NCI-H69 (cell line): ENCODE measurements at regions not wholly inside any gene's neighbourhood (a gene's known extent, or its start where the extent isn't known, plus 50 kb on each side); places are given as distances from the start of the nearest gene placed in this dataset.
A peak's percentile ranks its signal among the peaks of the same experiment; 100 is the strongest.

ENCODE experiments used
- DNase-seq: peaks from one replicate; lab custom pipeline; 2025; lab: John Stamatoyannopoulos, UW

GRCh38 chr10:78828647-78829539 lies 239.9 kb upstream of the ZMIZ1 start:
- DNase-seq = no peak

GRCh38 chr10:78829565-78829964 lies 239.2 kb upstream of the ZMIZ1 start:
- no peak for DNase-seq

GRCh38 chr10:78830062-78830975 lies 238.4 kb upstream of the ZMIZ1 start:
- DNase-seq = no peak

- DNase-seq = no peak
Observed at GRCh38 chr10:78830976-78831375, 237.8 kb upstream of the ZMIZ1 start.

- no peak for DNase-seq
Observed at GRCh38 chr10:78831461-78831860, 237.3 kb upstream of the ZMIZ1 start.

GRCh38 chr10:78832281-78832680 lies 236.5 kb upstream of the ZMIZ1 start:
- no peak for DNase-seq

GRCh38 chr10:78838141-78838657 lies 230.6 kb upstream of the ZMIZ1 start:
- no peak for DNase-seq

GRCh38 chr10:78843495-78843894 lies 225.3 kb upstream of the ZMIZ1 start:
- DNase-seq = no peak

- peak; percentile 2 for DNase-seq
Observed at GRCh38 chr10:78844960-78845607, 223.7 kb upstream of the ZMIZ1 start.

- no peak for DNase-seq
Observed at GRCh38 chr10:78846071-78846470, 222.7 kb upstream of the ZMIZ1 start.

- peak; percentile 51 for DNase-seq
Observed at GRCh38 chr10:78846760-78847159, 222.0 kb upstream of the ZMIZ1 start.

GRCh38 chr10:78847485-78847884 lies 221.3 kb upstream of the ZMIZ1 start:
- DNase-seq = no peak

GRCh38 chr10:78849115-78849514 lies 219.7 kb upstream of the ZMIZ1 start:
- peak; percentile 49 for DNase-seq

- DNase-seq = no peak
Observed at GRCh38 chr10:78849731-78850130, 219.0 kb upstream of the ZMIZ1 start.

- DNase-seq = no peak
Observed at GRCh38 chr10:78850644-78851435, 217.9 kb upstream of the ZMIZ1 start.

- no peak for DNase-seq
Observed at GRCh38 chr10:78851647-78852046, 217.1 kb upstream of the ZMIZ1 start.

- DNase-seq = peak; percentile 3
Observed at GRCh38 chr10:78852466-78853240, 216.1 kb upstream of the ZMIZ1 start.

- DNase-seq = no peak
Observed at GRCh38 chr10:78853864-78854263, 214.9 kb upstream of the ZMIZ1 start.

GRCh38 chr10:78856421-78856820 lies 212.3 kb upstream of the ZMIZ1 start:
- no peak for DNase-seq

GRCh38 chr10:78857193-78857592 lies 211.6 kb upstream of the ZMIZ1 start:
- DNase-seq = no peak
